SU-DHL-6 (cell line): ENCODE measurements at regions not wholly inside any gene's neighbourhood (a gene's known extent, or its start where the extent isn't known, plus 50 kb on each side); places are given as distances from the start of the nearest gene placed in this dataset.

ENCODE experiments used
- H2AFZ ChIP-seq: fragments of 200-600 bp; sonication (generic); 2 replicates; pipeline ENCODE4 v1.6.1; 2014; ENCODE audit warnings: low read depth, mild to moderate bottlenecking, moderate library complexity, mixed read lengths, antibody characterized with exemption, low read length; ENCODE audit not compliant: severe bottlenecking
- H3F3A ChIP-seq: fragments of 200-600 bp; shearing (Covaris generic); 2 replicates; pipeline ENCODE4 v1.6.0; 2016; ENCODE audit warnings: antibody characterized with exemption, mild to moderate bottlenecking; ENCODE audit not compliant: insufficient read depth
- H3K27ac ChIP-seq: fragments of 200-600 bp; sonication (generic); 2 replicates; pipeline ENCODE4 v1.5.1; 2016; ENCODE audit warnings: low read depth, mild to moderate bottlenecking, low read length, moderate library complexity, mixed read lengths
- H3K27me3 ChIP-seq: fragments of 200-600 bp; sonication (generic), shearing (Covaris generic); 2 replicates; pipeline ENCODE4 v1.6.0; 2014; ENCODE audit warnings: mild to moderate bottlenecking, low read length
- H3K36me3 ChIP-seq: fragments of 200-600 bp; sonication (generic); 2 replicates; pipeline ENCODE4 v1.6.1; 2014; ENCODE audit warnings: mild to moderate bottlenecking, low read length, mixed read lengths
- H3K4me2 ChIP-seq: fragments of 300-600, 200-600 bp; shearing (Covaris generic), sonication (generic); 2 replicates; pipeline ENCODE4 v1.6.0; 2014; ENCODE audit warnings: low read length, low read depth, mild to moderate bottlenecking; ENCODE audit not compliant: poor library complexity, severe bottlenecking
- H3K4me3 ChIP-seq: fragments of 200-600 bp; sonication (generic); 2 replicates; pipeline ENCODE4 v1.5.1; 2014; ENCODE audit warnings: antibody characterized with exemption, low read length, mild to moderate bottlenecking, mixed read lengths; ENCODE audit not compliant: insufficient read depth, poor library complexity, severe bottlenecking
- H3K79me2 ChIP-seq: fragments of 200-600 bp; sonication (generic); 2 replicates; pipeline ENCODE4 v1.6.1; 2014; ENCODE audit warnings: mild to moderate bottlenecking, low read length, moderate library complexity; ENCODE audit not compliant: insufficient read depth
- H3K9ac ChIP-seq: fragments of 200-600 bp; sonication (generic); 2 replicates; pipeline ENCODE4 v1.7.0; 2014; ENCODE audit warnings: mild to moderate bottlenecking, low read length
- H3K9me2 ChIP-seq: fragments of 200-600 bp; sonication (generic); replicated peaks from 2 replicates; pipeline ENCODE4 v1.6.1; 2014; ENCODE audit warnings: low read length; ENCODE audit not compliant: insufficient read depth
- H3K9me3 ChIP-seq: fragments of 200-600 bp; sonication (generic); 2 replicates; pipeline ENCODE4 v1.6.1; 2014; ENCODE audit warnings: low read length, mixed read lengths; ENCODE audit not compliant: insufficient read depth
- H4K20me1 ChIP-seq: fragments of 200-600 bp; sonication (generic); 2 replicates; pipeline ENCODE4 v1.6.1; 2014; ENCODE audit warnings: low read depth, mild to moderate bottlenecking, antibody characterized with exemption, low read length, moderate library complexity, mixed read lengths
- EZH2phosphoT487 ChIP-seq: fragments of 200-600 bp; sonication (generic), shearing (Covaris generic); conservative IDR thresholded peaks from 2 replicates; pipeline ENCODE4 v1.6.1; 2018; ENCODE audit warnings: mild to moderate bottlenecking, antibody characterized with exemption, low read length, moderate library complexity, mixed read lengths
- TF ChIP-seq, protein P1 (sequence below): fragments of 200-600 bp; sonication (generic); IDR thresholded peaks from one replicate; pipeline ENCODE4 v1.5.1; 2017; ENCODE audit warnings: antibody characterized with exemption, mild to moderate bottlenecking, low read length, moderate library complexity; ENCODE audit not compliant: insufficient read depth, poor library complexity, severe bottlenecking

DNA sequence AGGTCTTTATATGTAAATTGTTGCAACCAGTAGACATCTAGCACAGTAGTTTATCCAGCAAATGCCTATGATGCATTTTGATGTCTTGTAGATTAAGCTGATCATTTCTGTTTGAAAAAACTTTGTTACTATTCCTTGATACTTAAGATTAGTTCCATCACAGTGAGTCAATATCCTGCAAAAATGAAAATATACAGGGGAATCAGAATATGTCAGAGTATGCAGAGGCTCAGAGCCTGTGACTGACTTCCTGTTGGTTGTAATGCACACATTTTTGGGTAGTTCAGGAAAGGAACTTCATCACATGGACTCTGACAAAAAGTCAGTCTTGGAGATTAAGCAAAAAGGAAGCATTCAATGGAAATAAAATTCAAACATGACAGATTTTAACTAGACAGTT lies 815.5 kb downstream of the FAT4 start:
- H4K20me1 ChIP-seq = no peaks in the 10 kb centered on the region
- no peak overlapping the region for H2AFZ ChIP-seq
- no peak overlapping the region for H3K9ac ChIP-seq
- H3K36me3 ChIP-seq = no peaks in the 10 kb centered on the region
- no peak for TF ChIP-seq EZH2phosphoT487
- TF ChIP-seq, protein P1, sequence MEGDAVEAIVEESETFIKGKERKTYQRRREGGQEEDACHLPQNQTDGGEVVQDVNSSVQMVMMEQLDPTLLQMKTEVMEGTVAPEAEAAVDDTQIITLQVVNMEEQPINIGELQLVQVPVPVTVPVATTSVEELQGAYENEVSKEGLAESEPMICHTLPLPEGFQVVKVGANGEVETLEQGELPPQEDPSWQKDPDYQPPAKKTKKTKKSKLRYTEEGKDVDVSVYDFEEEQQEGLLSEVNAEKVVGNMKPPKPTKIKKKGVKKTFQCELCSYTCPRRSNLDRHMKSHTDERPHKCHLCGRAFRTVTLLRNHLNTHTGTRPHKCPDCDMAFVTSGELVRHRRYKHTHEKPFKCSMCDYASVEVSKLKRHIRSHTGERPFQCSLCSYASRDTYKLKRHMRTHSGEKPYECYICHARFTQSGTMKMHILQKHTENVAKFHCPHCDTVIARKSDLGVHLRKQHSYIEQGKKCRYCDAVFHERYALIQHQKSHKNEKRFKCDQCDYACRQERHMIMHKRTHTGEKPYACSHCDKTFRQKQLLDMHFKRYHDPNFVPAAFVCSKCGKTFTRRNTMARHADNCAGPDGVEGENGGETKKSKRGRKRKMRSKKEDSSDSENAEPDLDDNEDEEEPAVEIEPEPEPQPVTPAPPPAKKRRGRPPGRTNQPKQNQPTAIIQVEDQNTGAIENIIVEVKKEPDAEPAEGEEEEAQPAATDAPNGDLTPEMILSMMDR = no peak
- H3K4me2 ChIP-seq = no peak overlapping the region
- no peaks in the 10 kb centered on the region for H3K9me2 ChIP-seq
- no peak overlapping the region for H3K27ac ChIP-seq
- H3K9me3 ChIP-seq = no peaks in the 10 kb centered on the region
- H3K79me2 ChIP-seq = no peaks in the 10 kb centered on the region
- no peak overlapping the region for H3K4me3 ChIP-seq
- H3F3A ChIP-seq = no peaks in the 10 kb centered on the region
- no peaks in the 10 kb centered on the region for H3K27me3 ChIP-seq

DNA sequence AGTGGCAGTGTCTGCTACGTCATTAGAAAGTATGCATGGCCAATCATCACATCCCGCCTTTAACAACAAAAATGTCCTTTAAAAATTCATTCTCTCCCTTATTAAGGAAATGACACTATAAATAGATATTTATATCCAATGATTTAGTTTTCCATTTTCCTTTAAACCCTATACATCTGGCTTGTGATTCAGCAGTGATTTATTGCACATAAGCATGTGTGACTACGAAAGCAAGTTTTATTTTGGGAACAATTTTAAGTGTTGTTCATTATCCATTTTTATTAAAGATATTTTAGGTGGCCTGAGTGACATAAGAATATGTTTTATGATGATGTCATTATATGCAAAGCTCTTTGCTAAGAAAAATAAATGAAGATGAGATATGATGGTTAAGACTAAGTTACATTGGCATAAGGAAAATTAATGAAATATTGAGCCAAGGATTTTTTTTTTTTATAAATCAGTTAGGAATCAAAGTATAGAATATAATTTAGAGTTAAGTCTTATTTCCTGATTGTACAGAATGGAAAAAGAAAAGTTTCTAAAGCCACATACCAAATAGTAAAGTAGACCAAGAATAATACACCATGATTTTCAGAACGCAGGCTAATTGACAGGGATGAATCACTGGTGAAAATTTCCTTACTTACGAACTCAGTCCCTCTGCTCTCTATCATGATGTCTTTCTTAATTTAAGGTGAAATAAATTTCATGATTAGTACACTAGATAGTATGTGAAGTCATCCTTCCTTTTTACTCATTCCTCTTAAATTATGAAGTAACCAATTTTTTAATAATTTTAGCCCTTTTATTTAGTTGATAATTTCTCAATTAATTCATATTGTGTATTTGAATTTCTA lies 822.4 kb downstream of the FAT4 start:
- no peaks in the 10 kb centered on the region for H3K9me2 ChIP-seq
- H3K79me2 ChIP-seq = no peaks in the 10 kb centered on the region
- H3K36me3 ChIP-seq = no peaks in the 10 kb centered on the region
- no peaks in the 10 kb centered on the region for H3K9me3 ChIP-seq
- H3K27ac ChIP-seq = no peak overlapping the region
- no peak overlapping the region for H2AFZ ChIP-seq
- H3K27me3 ChIP-seq = no peaks in the 10 kb centered on the region
- TF ChIP-seq, protein P1 = no peak
- no peak for TF ChIP-seq EZH2phosphoT487
- H3F3A ChIP-seq = no peaks in the 10 kb centered on the region
- H3K4me3 ChIP-seq = no peak overlapping the region
- no peaks in the 10 kb centered on the region for H4K20me1 ChIP-seq
- no peak overlapping the region for H3K4me2 ChIP-seq
- H3K9ac ChIP-seq = no peak overlapping the region

DNA sequence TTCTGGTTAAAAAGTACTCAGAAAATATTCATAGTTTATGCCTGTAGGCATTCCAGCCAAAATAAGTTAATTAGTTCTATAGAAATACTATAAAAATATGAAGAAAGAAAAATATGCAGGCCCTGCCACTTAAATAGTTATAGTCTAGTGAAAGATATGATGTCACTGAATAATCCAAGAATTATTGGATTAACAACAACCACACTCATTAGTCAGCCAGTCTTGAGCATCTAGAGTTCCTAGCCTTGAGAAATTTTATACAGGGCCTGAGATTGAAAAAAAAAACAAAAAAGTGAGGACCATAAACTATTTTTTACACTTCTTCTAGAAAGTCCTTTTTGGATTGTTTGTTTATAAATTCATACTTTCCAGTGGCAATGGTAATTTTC lies 823.0 kb downstream of the FAT4 start:
- no peak overlapping the region for H3K27ac ChIP-seq
- no peaks in the 10 kb centered on the region for H3K9me3 ChIP-seq
- no peaks in the 10 kb centered on the region for H3K36me3 ChIP-seq
- H4K20me1 ChIP-seq = no peaks in the 10 kb centered on the region
- no peak overlapping the region for H3K4me2 ChIP-seq
- H3F3A ChIP-seq = no peaks in the 10 kb centered on the region
- H3K27me3 ChIP-seq = no peaks in the 10 kb centered on the region
- TF ChIP-seq, protein P1 = no peak
- TF ChIP-seq EZH2phosphoT487 = no peak
- H3K4me3 ChIP-seq = no peak overlapping the region
- H2AFZ ChIP-seq = no peak overlapping the region
- no peaks in the 10 kb centered on the region for H3K79me2 ChIP-seq
- H3K9me2 ChIP-seq = no peaks in the 10 kb centered on the region
- H3K9ac ChIP-seq = no peak overlapping the region
